ENCODE measurements at regions not wholly inside any gene's neighbourhood (a gene's known extent, or its start where the extent isn't known, plus 50 kb on each side); places are given as distances from the start of the nearest gene placed in this dataset.
A peak's percentile ranks its signal among the peaks of the same experiment; 100 is the strongest.

- no peak for DNase-seq
These were observed 397.7 kb upstream of the NFE2L3 start for GRCh38 chr7:25754333-25754732.

DNA sequence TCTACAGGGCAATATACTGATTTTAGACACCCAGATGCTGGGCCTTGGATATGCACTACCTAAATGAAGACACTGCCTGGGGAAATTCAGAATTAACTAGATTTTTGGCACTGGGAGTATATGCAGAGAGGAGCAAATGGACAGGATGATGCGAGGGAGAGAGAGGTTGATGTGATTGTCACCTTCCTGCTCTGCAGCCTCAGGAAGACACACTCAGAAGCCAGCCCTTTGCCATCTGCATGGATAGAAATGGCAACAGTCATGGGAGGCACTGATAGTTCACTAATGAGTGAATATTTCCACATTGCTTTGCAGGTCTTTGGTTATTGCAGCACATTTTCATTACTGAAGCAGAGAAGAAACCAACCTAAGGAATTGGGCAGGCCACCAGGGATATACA is 397.2 kb upstream of the NFE2L3 start:
- no peak for DNase-seq

DNA sequence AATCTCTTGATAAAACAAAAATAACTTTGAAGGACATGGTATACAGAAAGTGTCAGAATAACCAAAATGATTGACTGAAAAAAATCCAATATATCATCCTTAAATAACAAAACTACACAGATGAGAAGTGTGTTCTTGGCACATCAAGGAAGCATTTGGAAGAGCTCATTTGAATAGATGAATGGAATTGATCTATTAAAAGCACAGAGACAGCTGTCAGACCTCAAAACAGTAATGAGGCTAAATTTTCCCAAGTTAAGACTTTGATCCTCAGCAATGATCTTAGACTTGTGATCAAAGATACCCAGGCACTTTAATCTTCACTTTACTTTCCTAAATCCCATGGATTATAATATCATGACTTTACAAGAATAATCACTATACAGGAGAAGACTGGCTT is 395.4 kb upstream of the NFE2L3 start:
- DNase-seq, result peak; percentile 58

GRCh38 chr7:25758559-25758958 is 393.4 kb upstream of the NFE2L3 start:
- DNase-seq, result peak; percentile 61

DNA sequence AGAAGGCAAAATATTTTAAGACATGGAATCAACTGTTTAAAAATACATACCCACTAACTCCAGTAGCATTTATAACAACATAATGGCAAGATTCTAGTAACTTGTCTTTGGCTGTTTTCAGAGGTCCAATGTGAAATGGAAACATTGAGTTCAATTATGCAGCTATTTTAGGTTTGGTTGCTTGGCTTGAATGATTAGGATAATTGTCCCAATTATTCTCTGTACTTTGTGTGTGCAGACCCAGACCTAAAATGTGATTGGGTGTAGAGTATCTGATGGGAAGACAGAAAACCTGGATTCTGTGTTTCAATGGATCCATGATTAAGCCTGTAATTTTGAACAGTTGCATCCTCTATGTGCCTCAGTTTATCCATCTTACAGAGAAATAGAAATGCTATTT is 392.7 kb upstream of the NFE2L3 start:
- DNase-seq, result no peak

GRCh38 chr7:25759748-25760147 is 392.2 kb upstream of the NFE2L3 start:
- no peak for DNase-seq

DNA sequence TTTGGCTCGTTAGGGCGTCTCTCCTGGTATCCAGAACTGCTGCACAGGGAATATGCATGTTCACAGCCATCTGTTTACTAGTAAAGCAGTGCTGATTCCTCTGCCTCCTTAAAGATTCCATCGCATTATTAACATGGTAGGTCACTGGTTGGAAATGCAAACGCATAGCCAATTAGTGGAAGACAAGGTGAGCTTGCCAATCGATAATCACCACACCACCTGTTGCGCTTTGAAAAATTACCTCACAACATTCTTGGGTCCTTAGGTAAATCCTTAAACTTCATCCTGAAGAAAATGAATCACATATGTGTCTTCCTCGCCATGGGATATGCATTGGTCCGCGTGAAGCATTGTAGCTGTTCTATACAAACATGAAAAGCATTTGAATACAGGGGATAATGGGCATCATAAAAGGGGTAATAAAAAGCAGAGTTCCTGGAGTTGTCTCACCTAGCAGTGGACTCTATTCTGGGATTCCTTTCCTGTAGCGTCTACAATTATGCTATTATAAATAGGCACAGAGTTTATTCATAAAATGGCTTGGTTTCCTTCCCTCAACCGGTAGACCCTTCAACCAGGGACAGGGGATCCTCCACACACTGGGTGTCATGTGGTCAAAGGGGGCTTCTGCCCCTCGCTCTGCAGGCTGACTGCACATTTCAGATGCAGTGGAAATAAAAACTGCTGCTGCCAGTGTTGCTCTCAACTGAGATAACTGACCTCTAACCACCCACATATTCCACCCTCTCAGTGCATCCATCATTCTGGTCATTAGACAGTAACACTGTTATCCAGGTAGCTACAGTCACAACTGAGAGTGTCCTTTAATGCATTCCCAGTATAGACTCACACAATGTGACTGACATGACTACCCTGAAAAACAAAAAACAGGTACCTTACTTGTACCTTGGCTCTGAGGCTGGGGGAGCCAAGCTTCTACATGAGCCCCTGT is 389.2 kb upstream of the NFE2L3 start:
- DNase-seq, result peak; percentile 29

DNA sequence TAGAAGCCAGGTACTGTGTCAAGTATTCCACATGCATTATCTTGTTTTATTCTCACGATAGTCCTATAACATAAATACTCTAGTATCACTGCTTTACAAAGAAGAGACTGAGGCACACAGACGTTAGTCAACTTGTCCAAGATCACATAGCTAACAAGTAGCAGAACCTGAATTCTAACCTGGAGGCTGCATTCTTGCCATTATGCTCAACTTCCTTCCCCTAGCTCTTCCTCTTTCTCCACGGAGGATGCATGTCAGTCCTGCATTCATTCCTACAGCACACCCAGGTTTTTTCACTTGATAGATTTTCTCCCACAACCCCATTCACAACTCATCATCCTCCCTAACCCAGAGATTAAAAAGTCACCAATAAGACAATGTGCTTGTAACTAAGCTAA is 388.5 kb upstream of the NFE2L3 start:
- DNase-seq, result no peak

- peak; percentile 62 for DNase-seq
These were observed 386.8 kb upstream of the NFE2L3 start for GRCh38 chr7:25765110-25765655.

DNA sequence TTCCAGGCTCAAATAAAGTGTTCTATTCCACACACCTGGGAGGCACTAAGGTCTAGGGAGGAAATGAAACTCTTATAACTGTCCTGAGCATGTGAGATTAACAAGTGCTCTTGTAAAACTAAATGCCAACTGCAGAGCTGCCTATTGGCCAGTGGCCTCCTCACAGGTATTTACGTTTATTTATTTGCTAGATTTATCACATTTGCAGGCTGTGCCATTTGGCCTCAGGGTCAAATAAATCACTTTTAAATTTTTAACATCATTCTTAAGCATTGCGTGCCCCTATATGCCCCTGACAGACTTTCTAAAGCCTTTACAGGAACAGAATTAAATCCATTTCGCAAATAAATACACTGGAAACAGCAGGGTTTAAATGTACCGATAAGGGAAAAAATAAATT is 381.8 kb upstream of the NFE2L3 start:
- no peak for DNase-seq

GRCh38 chr7:25770670-25771069 is 381.3 kb upstream of the NFE2L3 start:
- DNase-seq, result no peak

DNA sequence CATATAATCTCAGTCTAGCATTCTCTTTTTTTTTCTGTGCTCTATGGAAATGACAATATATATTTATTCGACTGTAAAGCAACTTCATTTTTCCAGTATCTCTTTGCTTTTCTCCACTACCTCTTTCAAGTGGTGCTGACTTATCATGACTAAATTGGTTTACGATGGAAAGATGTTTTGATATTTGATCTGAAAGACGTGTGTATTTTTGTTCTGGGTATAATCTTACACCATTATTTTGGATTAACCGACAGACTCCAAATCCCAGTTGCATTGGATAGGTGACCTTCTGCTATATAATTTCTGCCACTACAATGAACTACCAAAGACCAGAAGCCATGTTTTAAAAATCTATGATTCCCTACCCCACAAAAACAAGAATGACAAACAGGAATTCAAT is 380.5 kb upstream of the NFE2L3 start:
- no peak for DNase-seq

DNA sequence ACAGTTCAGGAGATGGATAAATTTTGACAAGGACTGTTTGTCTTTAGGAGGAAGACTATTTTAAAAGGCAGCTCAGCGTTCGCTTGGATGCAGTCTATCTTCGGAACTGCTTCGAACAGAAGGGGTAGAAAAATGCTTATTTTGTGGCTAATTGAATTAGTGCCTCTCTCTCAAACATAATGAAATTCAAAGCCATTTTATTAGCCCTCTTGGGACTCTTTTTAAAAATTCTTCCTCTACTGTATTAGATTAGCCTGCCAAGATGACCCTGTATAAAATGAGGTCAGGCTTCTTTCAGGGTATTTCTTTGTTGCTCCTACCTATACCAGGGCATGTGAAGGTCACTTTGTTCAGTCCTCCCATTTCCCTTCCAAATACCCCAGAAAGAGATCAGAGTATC is 379.2 kb upstream of the NFE2L3 start:
- DNase-seq, result no peak

- no peak for DNase-seq
These were observed 377.3 kb upstream of the NFE2L3 start for GRCh38 chr7:25774675-25775074.

DNA sequence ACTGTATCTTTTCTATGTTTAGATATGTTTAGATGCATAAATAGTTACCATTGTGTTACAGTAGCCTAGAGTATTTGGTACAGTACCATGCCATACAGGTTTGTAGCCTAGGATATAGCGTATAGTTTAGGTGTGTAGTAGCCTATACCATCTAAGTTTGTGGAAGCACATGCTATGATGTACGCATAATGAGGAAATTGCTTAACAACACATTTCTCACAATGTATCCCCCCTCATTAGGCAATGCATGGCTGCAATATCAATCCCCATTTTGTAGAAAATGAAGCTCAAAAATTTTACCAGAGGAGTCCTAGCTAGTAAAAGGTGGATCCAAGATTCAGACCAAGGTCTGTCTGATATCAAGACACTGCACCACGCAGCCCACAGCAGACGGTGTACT is 376.4 kb upstream of the NFE2L3 start:
- DNase-seq, result no peak

DNA sequence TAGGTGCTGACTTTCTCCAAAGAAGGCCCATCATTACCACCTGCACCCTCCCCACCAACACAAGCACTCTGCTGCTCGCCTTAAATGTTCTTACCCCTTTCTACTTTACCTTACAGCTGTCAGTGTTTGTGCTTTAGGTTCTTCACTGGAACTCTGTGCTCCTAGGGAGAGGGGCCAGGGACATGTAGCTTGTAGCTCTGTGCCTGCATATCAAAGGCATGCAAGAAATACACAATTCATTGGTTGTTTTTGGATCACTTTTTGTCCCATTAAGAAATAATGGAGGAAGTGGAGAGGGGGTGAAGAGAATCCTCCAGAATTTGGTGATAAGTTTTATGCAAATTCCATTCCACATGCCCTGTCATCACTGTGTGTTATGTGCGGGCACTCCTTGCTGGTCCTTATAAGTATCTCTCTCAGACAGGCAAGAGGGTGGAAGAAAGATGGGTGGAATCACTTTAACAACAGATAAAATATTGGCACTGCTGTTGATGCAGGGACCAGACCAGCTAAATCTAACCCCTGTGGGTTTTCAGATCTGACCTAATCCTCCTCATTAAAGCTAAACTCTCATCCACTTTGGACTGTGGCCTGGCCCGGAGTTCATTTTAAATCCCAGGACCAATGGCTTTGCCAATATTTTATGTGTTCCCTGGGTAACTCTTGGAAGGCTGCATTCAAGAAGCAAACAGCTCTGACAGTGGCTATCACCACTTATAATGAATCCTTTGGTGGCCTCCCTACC is 375.8 kb upstream of the NFE2L3 start:
- peak; percentile 57 for DNase-seq

- DNase-seq, result no peak
These were observed 375.3 kb upstream of the NFE2L3 start for GRCh38 chr7:25776744-25777123.

- peak; percentile 74 for DNase-seq
These were observed 373.9 kb upstream of the NFE2L3 start for GRCh38 chr7:25777969-25778708.

GRCh38 chr7:25779002-25779546 is 372.9 kb upstream of the NFE2L3 start:
- no peak for DNase-seq

DNA sequence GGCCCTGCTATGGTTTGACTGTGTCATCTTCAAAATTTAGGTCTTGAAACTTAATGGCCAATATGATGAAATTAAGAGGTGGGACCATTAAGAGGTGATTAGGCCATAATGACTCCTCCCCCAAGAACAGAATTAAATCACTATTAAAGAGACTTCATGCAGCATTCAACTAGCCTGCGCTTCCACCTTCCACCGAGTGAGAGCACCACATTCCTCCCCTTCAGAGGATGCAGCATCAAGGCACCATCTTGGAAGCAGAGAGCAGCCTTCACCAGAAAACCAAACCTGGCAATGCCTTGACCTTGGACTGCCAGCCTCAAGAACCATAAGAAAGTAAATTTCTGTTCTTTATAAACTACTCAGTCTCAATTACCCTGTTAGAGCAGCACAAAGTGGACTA is 371.1 kb upstream of the NFE2L3 start:
- no peak for DNase-seq

GRCh38 chr7:25781704-25782103 is 370.3 kb upstream of the NFE2L3 start:
- DNase-seq, result no peak

DNA sequence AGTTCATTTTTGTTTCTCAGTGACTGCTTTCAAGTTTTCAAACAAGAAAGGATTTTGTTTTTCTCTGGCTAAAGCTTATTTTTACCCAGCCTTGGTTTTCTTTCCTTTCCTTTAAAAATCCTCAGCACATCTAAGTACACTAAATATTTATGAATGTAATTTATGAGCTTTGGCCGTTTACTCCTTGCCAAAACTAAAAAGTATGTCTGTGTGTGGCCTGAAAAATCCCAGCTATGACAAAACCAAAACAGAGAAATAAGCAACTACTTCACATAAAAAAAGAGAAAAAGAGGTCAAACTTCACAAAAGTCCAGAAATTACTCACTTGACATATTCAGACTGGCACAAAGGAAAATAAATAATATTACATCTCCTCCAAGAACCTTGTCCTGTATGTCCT is 365.1 kb upstream of the NFE2L3 start:
- no peak for DNase-seq
